B cell (primary cell): ENCODE measurements at regions not wholly inside any gene's neighbourhood (a gene's known extent, or its start where the extent isn't known, plus 50 kb on each side); places are given as distances from the start of the nearest gene placed in this dataset.

ENCODE experiments used
- EZH2 ChIP-seq: IDR thresholded peaks from 2 replicates; pipeline ENCODE4 v1.6.1; 2012; ENCODE audit warnings: borderline replicate concordance, low read depth, mild to moderate bottlenecking, moderate library complexity, low read length; ENCODE audit not compliant: insufficient read depth, poor library complexity, severe bottlenecking
- TF ChIP-seq, protein P1 (sequence below): fragments of 200-600 bp; IDR thresholded peaks from one replicate; pipeline ENCODE4 v1.8.0; 2022; ENCODE audit warnings: antibody characterized with exemption, mild to moderate bottlenecking

DNA sequence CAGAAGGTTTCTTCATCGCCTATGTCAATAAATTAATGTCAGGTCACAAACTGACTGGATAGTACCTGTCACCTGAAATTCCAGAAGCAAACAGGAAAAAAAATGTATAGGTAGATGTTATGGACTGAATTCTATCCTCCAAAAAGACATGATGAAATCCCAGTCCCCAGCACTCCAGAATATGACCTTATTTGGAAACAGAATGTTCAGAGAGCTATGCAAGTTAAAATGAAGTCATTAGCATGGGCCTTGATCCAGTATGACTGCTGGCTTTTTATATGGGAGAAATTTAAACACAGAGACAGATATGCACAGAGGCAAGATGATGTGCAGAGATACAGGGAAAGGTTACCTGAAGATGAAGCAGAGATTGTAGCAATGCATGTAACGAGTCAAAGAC, 953.4 kb downstream of the ZPLD1 start:
- TF ChIP-seq, protein P1, sequence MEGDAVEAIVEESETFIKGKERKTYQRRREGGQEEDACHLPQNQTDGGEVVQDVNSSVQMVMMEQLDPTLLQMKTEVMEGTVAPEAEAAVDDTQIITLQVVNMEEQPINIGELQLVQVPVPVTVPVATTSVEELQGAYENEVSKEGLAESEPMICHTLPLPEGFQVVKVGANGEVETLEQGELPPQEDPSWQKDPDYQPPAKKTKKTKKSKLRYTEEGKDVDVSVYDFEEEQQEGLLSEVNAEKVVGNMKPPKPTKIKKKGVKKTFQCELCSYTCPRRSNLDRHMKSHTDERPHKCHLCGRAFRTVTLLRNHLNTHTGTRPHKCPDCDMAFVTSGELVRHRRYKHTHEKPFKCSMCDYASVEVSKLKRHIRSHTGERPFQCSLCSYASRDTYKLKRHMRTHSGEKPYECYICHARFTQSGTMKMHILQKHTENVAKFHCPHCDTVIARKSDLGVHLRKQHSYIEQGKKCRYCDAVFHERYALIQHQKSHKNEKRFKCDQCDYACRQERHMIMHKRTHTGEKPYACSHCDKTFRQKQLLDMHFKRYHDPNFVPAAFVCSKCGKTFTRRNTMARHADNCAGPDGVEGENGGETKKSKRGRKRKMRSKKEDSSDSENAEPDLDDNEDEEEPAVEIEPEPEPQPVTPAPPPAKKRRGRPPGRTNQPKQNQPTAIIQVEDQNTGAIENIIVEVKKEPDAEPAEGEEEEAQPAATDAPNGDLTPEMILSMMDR = no peak
- TF ChIP-seq EZH2 = no peak
